HG02759 (cell line): ENCODE measurements at regions not wholly inside any gene's neighbourhood (a gene's known extent, or its start where the extent isn't known, plus 50 kb on each side); places are given as distances from the start of the nearest gene placed in this dataset.

Experiments
- ATAC-seq: cut with Tn5 transposase; IDR thresholded peaks from one replicate; pipeline ENCODE4 v1.9.1; 2021; ENCODE audit warnings: mild to moderate bottlenecking, moderate library complexity; ENCODE audit not compliant: unreplicated experiment

- ATAC-seq, result no peak
Observed at GRCh38 chr5:53825016-53825415, 264.6 kb downstream of the NDUFS4 start.

- no peak for ATAC-seq
Observed at GRCh38 chr5:53825926-53826325, 265.5 kb downstream of the NDUFS4 start.

- no peak for ATAC-seq
Observed at GRCh38 chr5:53826504-53826903, 266.1 kb downstream of the NDUFS4 start.

GRCh38 chr5:53827211-53827651 lies 266.8 kb downstream of the NDUFS4 start:
- ATAC-seq, result no peak

- ATAC-seq, result no peak
Observed at GRCh38 chr5:53831496-53831895, 271.1 kb downstream of the NDUFS4 start.
